Liver (tissue), 8 donors: ENCODE measurements at regions not wholly inside any gene's neighbourhood (a gene's known extent, or its start where the extent isn't known, plus 50 kb on each side); places are given as distances from the start of the nearest gene placed in this dataset.

Experiments
- DNase-seq: peaks from one replicate; pipeline ENCODE4 v3.0.0-alpha.2; 2017; ENCODE audit warnings: low spot score
- H3K27ac ChIP-seq, 2 donors: one replicate each; pipeline ENCODE4 v1.7.0; 2013; ENCODE audit warnings: inconsistent platforms in 2 of 2, low read length in 2 of 2, control low read depth in 1 of 2, low read depth in 1 of 2, mild to moderate bottlenecking in 1 of 2
- H3K27me3 ChIP-seq, 4 donors: one replicate each; pipeline versions ENCODE4 v1.6.1 to v1.7.0; 2013; ENCODE audit warnings: low read length in 3 of 4, inconsistent platforms in 1 of 4, mild to moderate bottlenecking in 1 of 4, moderate library complexity in 1 of 4; ENCODE audit not compliant: control insufficient read depth in 4 of 4, insufficient read depth in 4 of 4
- H3K36me3 ChIP-seq, 4 donors: one replicate each; pipeline versions ENCODE4 v1.6.1 to v1.7.0; 2013; ENCODE audit warnings: low read length in 3 of 4, mild to moderate bottlenecking in 3 of 4, low read depth in 1 of 4, moderate library complexity in 1 of 4; ENCODE audit not compliant: control insufficient read depth in 4 of 4, insufficient read depth in 3 of 4
- H3K4me1 ChIP-seq, 4 donors: one replicate each; pipeline versions ENCODE4 v1.6.1 to v1.7.0; 2013; ENCODE audit warnings: low read length in 3 of 4, mild to moderate bottlenecking in 3 of 4, moderate library complexity in 1 of 4; ENCODE audit not compliant: control insufficient read depth in 4 of 4, insufficient read depth in 4 of 4
- H3K4me3 ChIP-seq, 3 donors: one replicate each; pipeline versions ENCODE4 v1.6.1 to v1.7.0; 2013; ENCODE audit warnings: low read length in 3 of 3, control low read depth in 1 of 3, low read depth in 1 of 3, mild to moderate bottlenecking in 1 of 3
- H3K9ac ChIP-seq, 2 donors: one replicate each; pipeline ENCODE4 v1.7.0; 2013; ENCODE audit warnings: low read length in 2 of 2, mild to moderate bottlenecking in 2 of 2, moderate library complexity in 2 of 2, control low read depth in 1 of 2, low read depth in 1 of 2
- H3K9me3 ChIP-seq, 4 donors: one replicate each; pipeline versions ENCODE4 v1.6.1 to v1.7.0; 2013; ENCODE audit warnings: low read length in 3 of 4; ENCODE audit not compliant: control insufficient read depth in 4 of 4
- ATF3 ChIP-seq: IDR thresholded peaks from 2 replicates; pipeline ENCODE4 v1.6.1; 2016; ENCODE audit warnings: antibody characterized with exemption
- CTCF ChIP-seq: fragments of 150-350 bp; IDR thresholded peaks from 2 replicates; pipeline ENCODE4 v1.5.1; 2017; ENCODE audit warnings: improper control_type of control experiment, low read depth, low read length; ENCODE audit not compliant: missing input control
- EGR1 ChIP-seq, 2 donors: IDR thresholded peaks; 2 replicates each; pipeline ENCODE4 v1.6.1; 2016 to 2018; ENCODE audit warnings: antibody characterized with exemption in 2 of 2, low read depth in 2 of 2
- FOXA2 ChIP-seq: IDR thresholded peaks from 2 replicates; pipeline ENCODE4 v1.6.1; 2016; ENCODE audit warnings: antibody characterized with exemption
- GABPA ChIP-seq, 2 donors: IDR thresholded peaks in 1 of 2; conservative IDR thresholded peaks in 1 of 2; 2 replicates each; pipeline ENCODE4 v1.6.1; 2016; ENCODE audit warnings: antibody characterized with exemption in 2 of 2, mild to moderate bottlenecking in 1 of 2, moderate library complexity in 1 of 2
- HNF4A ChIP-seq, 2 donors: conservative IDR thresholded peaks; 2 replicates each; pipeline ENCODE4 v1.6.1; 2016; ENCODE audit warnings: antibody characterized with exemption in 2 of 2, mild to moderate bottlenecking in 2 of 2
- HNF4G ChIP-seq: IDR thresholded peaks from 2 replicates; pipeline ENCODE4 v1.6.1; 2016; ENCODE audit warnings: antibody characterized with exemption
- JUND ChIP-seq, 2 donors: IDR thresholded peaks; 2 replicates each; pipeline ENCODE4 v1.6.1; 2016; ENCODE audit warnings: antibody characterized with exemption in 2 of 2
- MAX ChIP-seq: IDR thresholded peaks from 2 replicates; pipeline ENCODE4 v1.6.1; 2016; ENCODE audit warnings: antibody characterized with exemption
- NR2F2 ChIP-seq: IDR thresholded peaks from 2 replicates; pipeline ENCODE4 v1.6.1; 2016; ENCODE audit warnings: antibody characterized with exemption
- RAD21 ChIP-seq, 2 donors: IDR thresholded peaks; 2 replicates each; pipeline ENCODE4 v1.6.1; 2016; ENCODE audit warnings: antibody characterized with exemption in 2 of 2, mild to moderate bottlenecking in 2 of 2
- REST ChIP-seq: IDR thresholded peaks from 2 replicates; pipeline ENCODE4 v1.6.1; 2016; ENCODE audit warnings: antibody characterized with exemption, mild to moderate bottlenecking
- RXRA ChIP-seq, 2 donors: IDR thresholded peaks; 2 replicates each; pipeline ENCODE4 v1.6.1; 2017 to 2018; ENCODE audit warnings: antibody characterized with exemption in 2 of 2, mild to moderate bottlenecking in 1 of 2
- SP1 ChIP-seq: IDR thresholded peaks from 2 replicates; pipeline ENCODE4 v1.6.1; 2018; ENCODE audit warnings: antibody characterized with exemption, mild to moderate bottlenecking
- TAF1 ChIP-seq: conservative IDR thresholded peaks from 2 replicates; pipeline ENCODE4 v1.6.1; 2016; ENCODE audit warnings: antibody characterized with exemption, mild to moderate bottlenecking
- YY1 ChIP-seq: IDR thresholded peaks from 2 replicates; pipeline ENCODE4 v1.6.1; 2016; ENCODE audit warnings: antibody characterized with exemption, mild to moderate bottlenecking
- WGBS: extraction: QIAGEN DNeasy Blood & Tissue Kit; methylation state at CpG from one replicate; pipeline ENCODE4 v1.1.7; 2013; 5-methylcytosine and 5-hydroxymethylcytosine counted together
- donor health status: healthy.
- donor health status: healthy.
- donor health status: healthy.
- donor health status: healthy.
- donor health status: healthy.

GRCh38 chr2:82675186-82675585 lies 1783.9 kb downstream of the SUCLG1 start:
- Histone ChIP-seq H3K9me3 (no peaks in the 10 kb centered on the region), H3K27ac (no peak overlapping the region), H3K4me1 (no peaks in the 10 kb centered on the region), H3K27me3 (no peaks in the 10 kb centered on the region), H3K36me3 (no peaks in the 10 kb centered on the region), H3K4me3 (no peak overlapping the region), H3K9ac (no peak overlapping the region)
- no peak for DNase-seq
- 78% methylated on average over 2 of the region's 2 CpGs for WGBS
- TF ChIP-seq RAD21 (IDR thresholded peaks at IDR 0.05) (no peak), SP1 (no peak), REST (no peak), CTCF (no peak), JUND (IDR thresholded peaks at IDR 0.05) (no peak), EGR1 (IDR thresholded peaks at IDR 0.05; ENCODE audit: low read depth in 2 of 2) (no peak), NR2F2 (no peak), HNF4A (conservative IDR thresholded peaks at IDR 0.05) (no peak), ATF3 (no peak), RXRA (IDR thresholded peaks at IDR 0.05) (no peak), HNF4G (no peak), MAX (no peak), YY1 (no peak), GABPA (IDR thresholded peaks at IDR 0.05 in 1 of 2, conservative IDR thresholded peaks at IDR 0.05 in 1 of 2) (no peak), FOXA2 (no peak)

GRCh38 chr2:82674652-82675051 lies 1784.4 kb downstream of the SUCLG1 start:
- Histone ChIP-seq H3K9me3 (no peaks in the 10 kb centered on the region), H3K4me1 (no peaks in the 10 kb centered on the region), H3K4me3 (no peak overlapping the region), H3K27ac (no peak overlapping the region), H3K36me3 (no peaks in the 10 kb centered on the region), H3K27me3 (no peaks in the 10 kb centered on the region), H3K9ac (no peak overlapping the region)
- 84% methylated on average over 3 of the region's 3 CpGs for WGBS
- no peak for TF ChIP-seq HNF4A (conservative IDR thresholded peaks at IDR 0.05)
- no peak for TF ChIP-seq TAF1
- no peak for TF ChIP-seq MAX
- no peak for TF ChIP-seq FOXA2
- TF ChIP-seq SP1: no peak
- TF ChIP-seq GABPA (IDR thresholded peaks at IDR 0.05 in 1 of 2, conservative IDR thresholded peaks at IDR 0.05 in 1 of 2): no peak
- TF ChIP-seq CTCF: no peak
- no peak for TF ChIP-seq YY1
- DNase-seq: no peak
